HepG2 (cell line): ENCODE measurements at regions not wholly inside any gene's neighbourhood (a gene's known extent, or its start where the extent isn't known, plus 50 kb on each side); places are given as distances from the start of the nearest gene placed in this dataset.

Experiments
- ATAC-seq: fragments of 200-7000 bp; cut with Tn5 transposase; 3 replicates; pipeline ENCODE4 v1.9.1; 2020; ENCODE audit warnings: mild to moderate bottlenecking, moderate library complexity
- BruUV-seq: library from RNA; stranded (reverse); fragments of 400-500 nt; replicated peaks from 2 replicates; lab custom pipeline; 2021; lab: Mats Ljungman, UMichigan
- CTCF ChIA-PET: fragments of 300-600 bp; formaldehyde crosslinking; extraction: SDS; loops from one replicate; lab custom pipeline; 2021; ENCODE audit warnings: low total read pairs, inconsistent platforms, low intra/inter-chr PET ratio; lab: Yijun Ruan, JAX
- POLR2A ChIA-PET: fragments of 350-600 bp; sonication (Branson Sonifier 250); formaldehyde crosslinking; loops from one replicate; lab custom pipeline; 2020; ENCODE audit warnings: antibody characterized with exemption, inconsistent platforms; lab: Yijun Ruan, JAX
- DNase-seq: peaks from one replicate; pipeline ENCODE4 v3.0.0-alpha.2; 2015; ENCODE audit warnings: low spot score
- FAIRE-seq: peaks from 3 replicates; lab custom pipeline; 2011; peaks lifted over from hg19 to GRCh38; lab: Jason Lieb, UNC
- H2AFZ ChIP-seq: one replicate; pipeline ENCODE4 v1.6.1; 2011; ENCODE audit warnings: low read length, inconsistent platforms
- H3K27ac ChIP-seq: fragments of 300-600 bp; 3 replicates; pipeline ENCODE4 v1.8.0; 2011; ENCODE audit warnings: mixed run types, mild to moderate bottlenecking, mixed read lengths, low read length, inconsistent platforms; ENCODE audit not compliant: insufficient read depth; ENCODE audit errors: extremely low read length
- H3K27me3 ChIP-seq, 2 experiments: fragments of 200-600 bp in 1 of 2; 2 replicates in 1 of 2; 3 replicates in 1 of 2; pipeline versions ENCODE4 v1.6.0 to v1.8.0; 2011; ENCODE audit warnings: low read length in 2 of 2, mild to moderate bottlenecking in 2 of 2, moderate library complexity in 2 of 2, inconsistent platforms in 1 of 2; ENCODE audit not compliant: insufficient read depth in 2 of 2, control insufficient read depth in 1 of 2
- H3K36me3 ChIP-seq, 2 experiments: fragments of 200-600 bp in 1 of 2; replicated peaks in 1 of 2; 2 replicates in 1 of 2; 3 replicates in 1 of 2; pipeline versions ENCODE4 v1.5.1 to v1.8.0; 2011; ENCODE audit warnings: low read length in 2 of 2, inconsistent platforms in 1 of 2; ENCODE audit not compliant: insufficient read depth in 2 of 2, control insufficient read depth in 1 of 2
- H3K4me1 ChIP-seq: 2 replicates; pipeline ENCODE4 v1.5.1; 2012; ENCODE audit warnings: low read length, inconsistent platforms; ENCODE audit not compliant: insufficient read depth
- H3K4me2 ChIP-seq: 2 replicates; pipeline ENCODE4 v1.6.0; 2011; ENCODE audit warnings: low read depth, low read length, inconsistent platforms
- H3K4me3 ChIP-seq, 3 experiments: fragments of 200-600 bp in 1 of 3; sonication (generic), shearing (Covaris generic) in 1 of 3; replicated peaks in 1 of 3; 2 replicates each; pipeline ENCODE4 v1.5.1; 2011 to 2016; ENCODE audit warnings: low read length in 3 of 3, inconsistent platforms in 2 of 3, low read depth in 2 of 3, mild to moderate bottlenecking in 2 of 3, control low read depth in 1 of 3, mixed read lengths in 1 of 3; ENCODE audit not compliant: insufficient read depth in 1 of 3
- H3K79me2 ChIP-seq: one replicate; pipeline ENCODE4 v1.6.1; 2011; ENCODE audit warnings: low read length, inconsistent platforms; ENCODE audit not compliant: insufficient read depth
- H3K9ac ChIP-seq: 2 replicates; pipeline ENCODE4 v1.6.0; 2011; ENCODE audit warnings: mild to moderate bottlenecking, low read depth, low read length, inconsistent platforms; ENCODE audit not compliant: insufficient read depth
- H3K9me3 ChIP-seq: 2 replicates; pipeline ENCODE4 v1.5.1; 2012; ENCODE audit warnings: mild to moderate bottlenecking, low read length
- H4K20me1 ChIP-seq: 2 replicates; pipeline ENCODE4 v1.6.0; 2011; ENCODE audit warnings: inconsistent platforms, mild to moderate bottlenecking, low read length, moderate library complexity; ENCODE audit not compliant: insufficient read depth
- MYNN ChIP-seq: sonication (generic); formaldehyde crosslinking; IDR thresholded peaks from 2 replicates; pipeline ENCODE4 v1.4.0; 2020; ENCODE audit warnings: mild to moderate bottlenecking, low read depth, missing genetic modification reagents
- PHF5A ChIP-seq: IDR thresholded peaks from one replicate; pipeline ENCODE4 v1.6.1; 2018; ENCODE audit warnings: low read depth, missing genetic modification reagents; ENCODE audit not compliant: unreplicated experiment
- RBAK ChIP-seq: sonication (generic); formaldehyde crosslinking; IDR thresholded peaks from 2 replicates; pipeline ENCODE4 v1.5.1; 2020; ENCODE audit warnings: mild to moderate bottlenecking, missing genetic modification reagents
- SSRP1 ChIP-seq: IDR thresholded peaks from 2 replicates; pipeline ENCODE4 v1.6.1; 2016; ENCODE audit warnings: control low read depth
- TCF7 ChIP-seq: sonication (generic); IDR thresholded peaks from 2 replicates; pipeline ENCODE4 v1.6.1; 2016; ENCODE audit warnings: antibody characterized with exemption, low read depth
- U2AF1 ChIP-seq: fragments of 200-400 bp; formaldehyde crosslinking; optimal IDR thresholded peaks from 2 replicates; pipeline ENCODE3; 2017; ENCODE audit warnings: mild to moderate bottlenecking, low read depth, low read length
- ZNF124 ChIP-seq: sonication (generic); formaldehyde crosslinking; IDR thresholded peaks from 2 replicates; pipeline ENCODE4 v1.4.0; 2020; ENCODE audit warnings: missing genetic modification reagents
- ZNF570 ChIP-seq: sonication (generic); formaldehyde crosslinking; IDR thresholded peaks from 2 replicates; pipeline ENCODE4 v1.4.0; 2020; ENCODE audit warnings: mild to moderate bottlenecking, missing genetic modification reagents, borderline replicate concordance
- ZNF598 ChIP-seq: sonication (generic); formaldehyde crosslinking; IDR thresholded peaks from 2 replicates; pipeline ENCODE4 v1.5.1; 2020; ENCODE audit warnings: mild to moderate bottlenecking, missing genetic modification reagents, borderline replicate concordance
- ZNF607 ChIP-seq: sonication (generic); formaldehyde crosslinking; IDR thresholded peaks from 2 replicates; pipeline ENCODE4 v1.5.1; 2020; ENCODE audit warnings: missing genetic modification reagents, mild to moderate bottlenecking, borderline replicate concordance
- ZNF644 ChIP-seq: IDR thresholded peaks from 2 replicates; pipeline ENCODE4 v1.6.1; 2016; ENCODE audit warnings: low read depth
- ZNF652 ChIP-seq: IDR thresholded peaks from 2 replicates; pipeline ENCODE4 v1.6.1; 2016; ENCODE audit warnings: low read depth, borderline replicate concordance
- ZNF766 ChIP-seq: sonication (generic); formaldehyde crosslinking; IDR thresholded peaks from 2 replicates; pipeline ENCODE4 v1.5.0; 2020; ENCODE audit warnings: missing genetic modification reagents, borderline replicate concordance
- ZSCAN12 ChIP-seq: sonication (generic); formaldehyde crosslinking; IDR thresholded peaks from 2 replicates; pipeline ENCODE4 v1.9.0; 2021; ENCODE audit warnings: mild to moderate bottlenecking, missing genetic modification reagents
- ZSCAN22 ChIP-seq: sonication (generic); formaldehyde crosslinking; IDR thresholded peaks from 2 replicates; pipeline ENCODE4 v1.4.0; 2020; ENCODE audit warnings: mild to moderate bottlenecking, missing genetic modification reagents
- ZSCAN9 ChIP-seq: IDR thresholded peaks from 2 replicates; pipeline ENCODE4 v1.6.1; 2016; ENCODE audit warnings: borderline replicate concordance
- WGBS: methylation state at CpG from one replicate; pipeline ENCODE4 v1.1.6; 2017; ENCODE audit warnings: low lambda C conversion rate; 5-methylcytosine and 5-hydroxymethylcytosine counted together
- in situ Hi-C: cut with HindIII; loops from 2 replicates; pipeline ENCODE4 v1.10.0; 2017; ENCODE audit warnings: low pct_unique_long_range_greater_than_20kb; ENCODE audit not compliant: extremely low pct_ligation_motif_present
- intact Hi-C: fragments of 100-400 bp; cut with micrococcal nuclease; formaldehyde crosslinking; loops from one replicate; pipeline ENCODE4 v1.10.0; 2022; ENCODE audit not compliant: unreplicated experiment
- TF ChIP-seq, protein P1 (sequence below): IDR thresholded peaks from 2 replicates; pipeline ENCODE4 v1.6.1; 2016
- TF ChIP-seq, protein P2 (sequence below): sonication (generic); formaldehyde crosslinking; IDR thresholded peaks from 2 replicates; pipeline ENCODE4 v1.5.1; 2020; ENCODE audit warnings: missing genetic modification reagents, mild to moderate bottlenecking, borderline replicate concordance
- TF ChIP-seq, protein P3 (sequence below): sonication (generic); formaldehyde crosslinking; IDR thresholded peaks from 2 replicates; pipeline ENCODE4 v1.5.1; 2020; ENCODE audit warnings: missing genetic modification reagents, mild to moderate bottlenecking, borderline replicate concordance

DNA sequence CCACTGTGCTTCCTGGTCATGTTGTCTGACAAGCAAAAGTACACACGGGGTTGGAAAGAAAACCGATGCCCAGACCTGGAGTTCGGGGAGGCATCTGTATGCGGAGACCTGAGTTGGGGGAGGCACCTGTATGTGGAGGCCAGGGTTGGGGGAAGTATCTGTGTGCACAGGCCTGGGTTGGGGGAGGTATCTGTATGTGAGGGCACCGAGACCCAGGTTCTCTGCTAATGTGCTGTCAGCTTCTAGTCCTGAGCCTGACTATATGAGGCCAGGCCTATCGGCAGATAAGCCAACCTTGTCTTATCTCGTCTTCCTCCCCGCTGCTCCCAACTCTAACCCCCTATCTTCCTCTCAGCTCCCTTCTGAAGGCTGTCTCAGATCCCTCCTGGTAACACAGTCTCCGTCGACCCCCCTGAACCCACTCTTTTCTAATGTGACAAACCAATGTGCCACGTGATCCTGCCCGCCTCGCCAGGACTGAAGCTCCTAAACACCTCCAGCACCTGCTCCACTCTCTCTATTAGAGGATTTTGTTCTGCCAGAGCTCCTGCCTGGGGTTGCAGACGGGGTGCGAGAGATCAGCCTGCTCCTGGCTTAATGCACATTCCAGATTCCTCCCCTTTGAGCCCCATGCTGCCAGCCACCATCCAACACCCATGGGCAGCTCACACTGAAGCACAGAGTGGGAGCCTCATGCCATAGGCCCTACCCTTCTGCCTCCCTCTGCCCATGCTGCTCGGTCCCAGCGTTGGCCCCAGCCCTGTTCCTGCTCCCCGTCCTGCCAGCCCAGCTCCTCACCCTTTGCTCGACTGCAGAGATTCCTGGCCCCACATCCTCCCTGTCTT lies 188.4 kb downstream of the SH3BP4 start (continued):
- TF ChIP-seq ZNF598 (CRISPR knock-in tag): no peak

DNA sequence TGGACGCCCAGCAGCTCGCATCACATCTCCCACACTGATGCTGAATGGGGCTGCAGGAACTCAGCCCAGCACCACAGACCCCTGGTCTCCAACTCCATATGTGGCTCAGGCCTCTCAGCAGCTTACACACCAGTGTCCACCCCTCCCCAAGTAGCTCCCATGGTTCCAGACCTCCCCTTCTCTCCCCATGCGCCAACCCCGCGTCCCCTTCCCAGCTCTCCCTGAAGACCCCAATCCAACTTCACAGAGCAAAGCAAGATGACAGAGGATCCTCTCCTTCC lies 188.9 kb downstream of the SH3BP4 start:
- ATAC-seq (no peak; the same call in 2 of the 3 replicates), FAIRE-seq (no peak), DNase-seq (no peak)
- Histone ChIP-seq H3K27me3 (peaks cover 0 to 43% of the 10 kb centered on the region in 2 experiments; a peak in 4 of 5 replicates), H3K4me2 (no peak overlapping the region), H3K79me2 (no peaks in the 10 kb centered on the region), H3K27ac (no peak overlapping the region), H2AFZ (no peak overlapping the region), H3K4me1 (peaks cover 6% of the 10 kb centered on the region), H4K20me1 (no peaks in the 10 kb centered on the region; the same call in 1 of the 2 replicates), H3K9me3 (no peaks in the 10 kb centered on the region), H3K4me3 (no peak overlapping the region), H3K36me3 (no peaks in the 10 kb centered on the region), H3K9ac (no peak overlapping the region)
- in situ Hi-C loops (loop anchor here (5.0 kb wide), 1 partner anchor 452 kb away; no protein-coding TSS in a partner anchor), intact Hi-C loops (no loop called here)
- POLR2A ChIA-PET: no interaction called here
- 76% methylated on average over 5 of the region's 5 CpGs for WGBS
- TF ChIP-seq ZNF766: no peak
- TF ChIP-seq, protein P1, sequence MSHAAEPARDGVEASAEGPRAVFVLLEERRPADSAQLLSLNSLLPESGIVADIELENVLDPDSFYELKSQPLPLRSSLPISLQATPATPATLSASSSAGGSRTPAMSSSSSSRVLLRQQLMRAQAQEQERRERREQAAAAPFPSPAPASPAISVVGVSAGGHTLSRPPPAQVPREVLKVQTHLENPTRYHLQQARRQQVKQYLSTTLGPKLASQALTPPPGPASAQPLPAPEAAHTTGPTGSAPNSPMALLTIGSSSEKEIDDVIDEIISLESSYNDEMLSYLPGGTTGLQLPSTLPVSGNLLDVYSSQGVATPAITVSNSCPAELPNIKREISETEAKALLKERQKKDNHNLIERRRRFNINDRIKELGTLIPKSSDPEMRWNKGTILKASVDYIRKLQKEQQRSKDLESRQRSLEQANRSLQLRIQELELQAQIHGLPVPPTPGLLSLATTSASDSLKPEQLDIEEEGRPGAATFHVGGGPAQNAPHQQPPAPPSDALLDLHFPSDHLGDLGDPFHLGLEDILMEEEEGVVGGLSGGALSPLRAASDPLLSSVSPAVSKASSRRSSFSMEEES (CRISPR knock-in tag): no peak
- no peak for TF ChIP-seq ZNF570 (CRISPR knock-in tag)
- TF ChIP-seq, protein P2, sequence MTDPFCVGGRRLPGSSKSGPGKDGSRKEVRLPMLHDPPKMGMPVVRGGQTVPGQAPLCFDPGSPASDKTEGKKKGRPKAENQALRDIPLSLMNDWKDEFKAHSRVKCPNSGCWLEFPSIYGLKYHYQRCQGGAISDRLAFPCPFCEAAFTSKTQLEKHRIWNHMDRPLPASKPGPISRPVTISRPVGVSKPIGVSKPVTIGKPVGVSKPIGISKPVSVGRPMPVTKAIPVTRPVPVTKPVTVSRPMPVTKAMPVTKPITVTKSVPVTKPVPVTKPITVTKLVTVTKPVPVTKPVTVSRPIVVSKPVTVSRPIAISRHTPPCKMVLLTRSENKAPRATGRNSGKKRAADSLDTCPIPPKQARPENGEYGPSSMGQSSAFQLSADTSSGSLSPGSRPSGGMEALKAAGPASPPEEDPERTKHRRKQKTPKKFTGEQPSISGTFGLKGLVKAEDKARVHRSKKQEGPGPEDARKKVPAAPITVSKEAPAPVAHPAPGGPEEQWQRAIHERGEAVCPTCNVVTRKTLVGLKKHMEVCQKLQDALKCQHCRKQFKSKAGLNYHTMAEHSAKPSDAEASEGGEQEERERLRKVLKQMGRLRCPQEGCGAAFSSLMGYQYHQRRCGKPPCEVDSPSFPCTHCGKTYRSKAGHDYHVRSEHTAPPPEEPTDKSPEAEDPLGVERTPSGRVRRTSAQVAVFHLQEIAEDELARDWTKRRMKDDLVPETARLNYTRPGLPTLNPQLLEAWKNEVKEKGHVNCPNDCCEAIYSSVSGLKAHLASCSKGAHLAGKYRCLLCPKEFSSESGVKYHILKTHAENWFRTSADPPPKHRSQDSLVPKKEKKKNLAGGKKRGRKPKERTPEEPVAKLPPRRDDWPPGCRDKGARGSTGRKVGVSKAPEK: no peak
- no peak for TF ChIP-seq ZNF652
- no peak for TF ChIP-seq ZSCAN22
- no peak for TF ChIP-seq MYNN (CRISPR knock-in tag)
- TF ChIP-seq U2AF1: no peak
- no peak for TF ChIP-seq ZSCAN12 (CRISPR knock-in tag)
- no peak for TF ChIP-seq PHF5A (CRISPR knock-in tag)
- no peak for TF ChIP-seq ZNF644 (CRISPR knock-in tag)
- no peak for TF ChIP-seq TCF7
- TF ChIP-seq ZNF124 (CRISPR knock-in tag): no peak
- TF ChIP-seq, protein P3, sequence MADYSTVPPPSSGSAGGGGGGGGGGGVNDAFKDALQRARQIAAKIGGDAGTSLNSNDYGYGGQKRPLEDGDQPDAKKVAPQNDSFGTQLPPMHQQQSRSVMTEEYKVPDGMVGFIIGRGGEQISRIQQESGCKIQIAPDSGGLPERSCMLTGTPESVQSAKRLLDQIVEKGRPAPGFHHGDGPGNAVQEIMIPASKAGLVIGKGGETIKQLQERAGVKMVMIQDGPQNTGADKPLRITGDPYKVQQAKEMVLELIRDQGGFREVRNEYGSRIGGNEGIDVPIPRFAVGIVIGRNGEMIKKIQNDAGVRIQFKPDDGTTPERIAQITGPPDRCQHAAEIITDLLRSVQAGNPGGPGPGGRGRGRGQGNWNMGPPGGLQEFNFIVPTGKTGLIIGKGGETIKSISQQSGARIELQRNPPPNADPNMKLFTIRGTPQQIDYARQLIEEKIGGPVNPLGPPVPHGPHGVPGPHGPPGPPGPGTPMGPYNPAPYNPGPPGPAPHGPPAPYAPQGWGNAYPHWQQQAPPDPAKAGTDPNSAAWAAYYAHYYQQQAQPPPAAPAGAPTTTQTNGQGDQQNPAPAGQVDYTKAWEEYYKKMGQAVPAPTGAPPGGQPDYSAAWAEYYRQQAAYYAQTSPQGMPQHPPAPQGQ: no peak
- TF ChIP-seq SSRP1 (CRISPR knock-in tag): no peak
- TF ChIP-seq ZNF607: no peak
- TF ChIP-seq RBAK (CRISPR knock-in tag): no peak
- TF ChIP-seq ZSCAN9 (CRISPR knock-in tag): no peak
- CTCF ChIA-PET: no interaction called here
- BruUV-seq: no TSS peak
